ENCODE measurements at regions not wholly inside any gene's neighbourhood (a gene's known extent, or its start where the extent isn't known, plus 50 kb on each side); places are given as distances from the start of the nearest gene placed in this dataset.

DNA sequence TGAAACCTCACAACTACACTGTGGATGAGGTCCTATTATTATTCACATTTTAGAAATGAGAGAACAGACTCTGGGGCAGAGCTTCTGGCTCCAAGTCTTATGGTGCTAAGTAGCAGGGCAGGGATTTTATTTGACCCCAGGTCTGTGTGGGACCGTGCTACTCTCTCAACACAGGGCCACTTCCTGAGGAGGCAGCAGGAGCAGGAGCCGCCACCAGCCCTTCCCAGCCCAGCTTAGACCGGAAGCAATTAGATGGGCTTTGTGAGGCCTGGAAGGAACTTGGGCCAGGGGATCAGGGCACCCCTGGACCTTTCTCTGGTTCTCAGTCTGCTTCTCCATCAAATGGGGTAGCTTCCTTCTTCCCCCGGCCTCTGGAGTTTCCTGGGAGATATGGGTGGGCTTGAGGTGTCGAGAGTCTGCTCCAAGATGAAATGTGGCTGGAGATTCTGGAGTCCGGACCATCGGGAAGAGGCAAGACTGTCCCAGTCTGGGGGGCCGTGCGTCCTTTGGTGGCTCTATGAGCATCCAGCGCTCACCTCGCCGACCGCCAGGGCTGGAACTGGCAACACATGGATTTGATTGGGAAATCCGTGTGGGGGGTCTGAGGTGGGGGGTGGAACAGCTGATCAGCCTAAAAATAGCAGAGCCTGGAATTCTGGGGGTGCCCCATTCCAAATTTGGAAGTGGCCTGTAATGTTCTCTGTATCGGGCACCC lies 136.8 kb downstream of the FOXD2 start:
- Histone ChIP-seq H3K4me1 (ENCODE audit: low read depth) (peaks cover under 1% of the 10 kb centered on the region), H3K9me3 (no peaks in the 10 kb centered on the region), H3K4me3 (no peak overlapping the region), H3K36me3 (ENCODE audit: low read depth) (no peaks in the 10 kb centered on the region)
- no peak for ATAC-seq
- intact Hi-C loops (cut with DNase I, micrococcal nuclease), result no loop called here
- no peak for DNase-seq
- TF ChIP-seq, protein P1, sequence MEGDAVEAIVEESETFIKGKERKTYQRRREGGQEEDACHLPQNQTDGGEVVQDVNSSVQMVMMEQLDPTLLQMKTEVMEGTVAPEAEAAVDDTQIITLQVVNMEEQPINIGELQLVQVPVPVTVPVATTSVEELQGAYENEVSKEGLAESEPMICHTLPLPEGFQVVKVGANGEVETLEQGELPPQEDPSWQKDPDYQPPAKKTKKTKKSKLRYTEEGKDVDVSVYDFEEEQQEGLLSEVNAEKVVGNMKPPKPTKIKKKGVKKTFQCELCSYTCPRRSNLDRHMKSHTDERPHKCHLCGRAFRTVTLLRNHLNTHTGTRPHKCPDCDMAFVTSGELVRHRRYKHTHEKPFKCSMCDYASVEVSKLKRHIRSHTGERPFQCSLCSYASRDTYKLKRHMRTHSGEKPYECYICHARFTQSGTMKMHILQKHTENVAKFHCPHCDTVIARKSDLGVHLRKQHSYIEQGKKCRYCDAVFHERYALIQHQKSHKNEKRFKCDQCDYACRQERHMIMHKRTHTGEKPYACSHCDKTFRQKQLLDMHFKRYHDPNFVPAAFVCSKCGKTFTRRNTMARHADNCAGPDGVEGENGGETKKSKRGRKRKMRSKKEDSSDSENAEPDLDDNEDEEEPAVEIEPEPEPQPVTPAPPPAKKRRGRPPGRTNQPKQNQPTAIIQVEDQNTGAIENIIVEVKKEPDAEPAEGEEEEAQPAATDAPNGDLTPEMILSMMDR (IDR thresholded peaks at IDR 0.05), result no peak

- ATAC-seq, result no peak
- H3K4me1 ChIP-seq (ENCODE audit: low read depth), result no peaks in the 10 kb centered on the region
- TF ChIP-seq, protein P1 (IDR thresholded peaks at IDR 0.05), result no peak
- intact Hi-C loops (cut with DNase I, micrococcal nuclease), result no loop called here
- H3K4me3 ChIP-seq, result no peak overlapping the region
- no peak for DNase-seq
- no peaks in the 10 kb centered on the region for H3K36me3 ChIP-seq (ENCODE audit: low read depth)
- H3K9me3 ChIP-seq, result no peaks in the 10 kb centered on the region
Measured at GRCh38 chr1:47575855-47576757, 138.3 kb downstream of the FOXD2 start.

- no peak overlapping the region for H3K4me3 ChIP-seq
Measured at GRCh38 chr1:47576758-47577115, 138.9 kb downstream of the FOXD2 start.

GRCh38 chr1:47577303-47578025 lies 139.6 kb downstream of the FOXD2 start:
- intact Hi-C loops (cut with DNase I, micrococcal nuclease), result no loop called here
- DNase-seq, result no peak
- no peak overlapping the region for H3K4me3 ChIP-seq
- H3K4me1 ChIP-seq (ENCODE audit: low read depth), result no peaks in the 10 kb centered on the region
- H3K36me3 ChIP-seq (ENCODE audit: low read depth), result no peaks in the 10 kb centered on the region
- H3K9me3 ChIP-seq, result no peaks in the 10 kb centered on the region
- TF ChIP-seq, protein P1 (IDR thresholded peaks at IDR 0.05), result no peak
- no peak for ATAC-seq

More at GRCh38 chr1:47576758-47577115, 138.9 kb downstream of the FOXD2 start:
- intact Hi-C loops (cut with DNase I, micrococcal nuclease), result no loop called here
- no peaks in the 10 kb centered on the region for H3K36me3 ChIP-seq (ENCODE audit: low read depth)
- no peak for ATAC-seq
- TF ChIP-seq, protein P1 (IDR thresholded peaks at IDR 0.05), result no peak
- H3K4me1 ChIP-seq (ENCODE audit: low read depth), result no peaks in the 10 kb centered on the region
- no peak for DNase-seq
- H3K9me3 ChIP-seq, result no peaks in the 10 kb centered on the region

DNA sequence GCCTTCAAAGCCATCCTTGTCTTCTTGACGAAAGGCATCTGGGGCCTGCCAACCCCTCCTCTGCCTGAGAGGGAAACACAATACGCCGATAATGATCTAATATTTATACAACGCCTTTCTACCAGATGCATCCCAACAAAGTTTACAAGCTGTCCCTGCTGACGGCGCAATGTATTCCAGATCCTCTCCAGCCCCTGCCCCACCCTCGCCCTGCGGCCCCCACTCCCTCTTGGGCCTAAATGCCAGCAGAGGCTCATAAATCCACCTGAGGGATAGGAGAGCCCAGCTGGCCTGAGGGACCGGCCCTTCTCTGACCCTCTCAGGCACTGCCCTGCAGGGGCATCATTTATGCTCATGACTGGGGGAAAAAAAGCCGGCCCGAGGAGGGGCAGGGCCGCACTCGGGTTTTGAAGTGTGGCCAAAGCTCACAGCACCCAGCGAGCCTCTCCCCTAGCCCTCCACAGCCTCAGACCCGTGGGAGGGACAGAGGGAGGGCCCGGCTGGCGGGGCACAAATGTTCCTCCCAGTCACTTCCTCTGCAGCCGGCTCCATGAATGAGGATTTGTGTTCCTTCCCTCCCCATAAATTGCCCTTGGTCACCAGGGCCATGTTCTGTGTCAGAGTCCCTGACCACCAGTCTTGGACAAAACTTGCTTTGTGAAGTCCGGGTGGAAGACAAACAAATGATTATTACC lies 140.3 kb downstream of the FOXD2 start:
- H3K4me3 ChIP-seq, result no peak overlapping the region
- H3K36me3 ChIP-seq (ENCODE audit: low read depth), result no peaks in the 10 kb centered on the region
- DNase-seq, result no peak
- peak; percentile 79 for ATAC-seq
- no peaks in the 10 kb centered on the region for H3K4me1 ChIP-seq (ENCODE audit: low read depth)
- intact Hi-C loops (cut with DNase I, micrococcal nuclease), result no loop called here
- TF ChIP-seq, protein P1 (IDR thresholded peaks at IDR 0.05), result no peak
- no peaks in the 10 kb centered on the region for H3K9me3 ChIP-seq

Measured in mucosa of descending colon (tissue), 3 donors.